GM04504 (cell line): ENCODE measurements at regions not wholly inside any gene's neighbourhood (a gene's known extent, or its start where the extent isn't known, plus 50 kb on each side); places are given as distances from the start of the nearest gene placed in this dataset.

ENCODE experiments used
- DNase-seq: peaks from one replicate; pipeline ENCODE4 v3.0.0-alpha.2; 2012; ENCODE audit warnings: low read depth

- DNase-seq: peak; percentile 47
Observed at GRCh38 chr9:88658311-88658822, 123.4 kb downstream of the NXNL2 start.

- DNase-seq: no peak
Observed at GRCh38 chr9:88659126-88659525, 124.1 kb downstream of the NXNL2 start.

GRCh38 chr9:88660611-88661010, 125.6 kb downstream of the NXNL2 start:
- DNase-seq: no peak

GRCh38 chr9:88661759-88662158, 126.8 kb downstream of the NXNL2 start:
- no peak for DNase-seq

GRCh38 chr9:88663771-88664419, 128.9 kb downstream of the NXNL2 start:
- no peak for DNase-seq

GRCh38 chr9:88664773-88665172, 129.8 kb downstream of the NXNL2 start:
- DNase-seq: no peak

- no peak for DNase-seq
Observed at GRCh38 chr9:88672874-88673689, 138.1 kb downstream of the NXNL2 start.

- no peak for DNase-seq
Observed at GRCh38 chr9:88673886-88674285, 138.9 kb downstream of the NXNL2 start.

GRCh38 chr9:88676644-88677043, 141.7 kb downstream of the NXNL2 start:
- no peak for DNase-seq

GRCh38 chr9:88678008-88678407, 143.0 kb downstream of the NXNL2 start:
- no peak for DNase-seq

GRCh38 chr9:88678431-88678830, 143.5 kb downstream of the NXNL2 start:
- no peak for DNase-seq

- no peak for DNase-seq
Observed at GRCh38 chr9:88680041-88680440, 145.1 kb downstream of the NXNL2 start.

GRCh38 chr9:88680505-88681160, 145.7 kb downstream of the NXNL2 start:
- DNase-seq: no peak

GRCh38 chr9:88681434-88681833, 146.5 kb downstream of the NXNL2 start:
- DNase-seq: no peak

GRCh38 chr9:88682431-88682831, 147.5 kb downstream of the NXNL2 start:
- DNase-seq: no peak

GRCh38 chr9:88684046-88684445, 149.1 kb downstream of the NXNL2 start:
- DNase-seq: no peak

GRCh38 chr9:88684845-88685244, 149.9 kb downstream of the NXNL2 start:
- DNase-seq: no peak

- DNase-seq: no peak
Observed at GRCh38 chr9:88685966-88686365, 151.0 kb downstream of the NXNL2 start.

- no peak for DNase-seq
Observed at GRCh38 chr9:88689509-88690298, 154.7 kb downstream of the NXNL2 start.

GRCh38 chr9:88690628-88691027, 155.7 kb downstream of the NXNL2 start:
- DNase-seq: no peak

GRCh38 chr9:88691091-88691490, 156.1 kb downstream of the NXNL2 start:
- DNase-seq: no peak

GRCh38 chr9:88691811-88692210, 156.8 kb downstream of the NXNL2 start:
- no peak for DNase-seq
